WTC11 (cell line): ENCODE measurements at regions not wholly inside any gene's neighbourhood (a gene's known extent, or its start where the extent isn't known, plus 50 kb on each side); places are given as distances from the start of the nearest gene placed in this dataset.

Source experiments
- NFYB ChIP-seq: sonication (generic); formaldehyde crosslinking; conservative IDR thresholded peaks from 2 replicates; pipeline ENCODE4 v1.8.0; 2022; ENCODE audit warnings: low read depth, missing genetic modification reagents
- NR2C2 ChIP-seq: sonication (generic); formaldehyde crosslinking; IDR thresholded peaks from 2 replicates; pipeline ENCODE4 v1.8.0; 2022; ENCODE audit warnings: mild to moderate bottlenecking, missing genetic modification reagents
- ZBTB21 ChIP-seq: sonication (generic); formaldehyde crosslinking; IDR thresholded peaks from 2 replicates; pipeline ENCODE4 v1.8.1; 2023; ENCODE audit warnings: mild to moderate bottlenecking, missing genetic modification reagents, borderline replicate concordance
- TF ChIP-seq, protein P1 (sequence below): fragments of 200-600 bp; IDR thresholded peaks from 2 replicates; pipeline ENCODE4 v1.8.0; 2022; ENCODE audit warnings: antibody characterized with exemption

GRCh38 chr1:79460773-79461436, 454.4 kb upstream of the ADGRL4 start:
- TF ChIP-seq NR2C2 (no peak), ZBTB21 (CRISPR knock-in tag) (no peak), NFYB (CRISPR knock-in tag) (no peak)
- TF ChIP-seq, protein P1, sequence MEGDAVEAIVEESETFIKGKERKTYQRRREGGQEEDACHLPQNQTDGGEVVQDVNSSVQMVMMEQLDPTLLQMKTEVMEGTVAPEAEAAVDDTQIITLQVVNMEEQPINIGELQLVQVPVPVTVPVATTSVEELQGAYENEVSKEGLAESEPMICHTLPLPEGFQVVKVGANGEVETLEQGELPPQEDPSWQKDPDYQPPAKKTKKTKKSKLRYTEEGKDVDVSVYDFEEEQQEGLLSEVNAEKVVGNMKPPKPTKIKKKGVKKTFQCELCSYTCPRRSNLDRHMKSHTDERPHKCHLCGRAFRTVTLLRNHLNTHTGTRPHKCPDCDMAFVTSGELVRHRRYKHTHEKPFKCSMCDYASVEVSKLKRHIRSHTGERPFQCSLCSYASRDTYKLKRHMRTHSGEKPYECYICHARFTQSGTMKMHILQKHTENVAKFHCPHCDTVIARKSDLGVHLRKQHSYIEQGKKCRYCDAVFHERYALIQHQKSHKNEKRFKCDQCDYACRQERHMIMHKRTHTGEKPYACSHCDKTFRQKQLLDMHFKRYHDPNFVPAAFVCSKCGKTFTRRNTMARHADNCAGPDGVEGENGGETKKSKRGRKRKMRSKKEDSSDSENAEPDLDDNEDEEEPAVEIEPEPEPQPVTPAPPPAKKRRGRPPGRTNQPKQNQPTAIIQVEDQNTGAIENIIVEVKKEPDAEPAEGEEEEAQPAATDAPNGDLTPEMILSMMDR: no peak
